ENCODE measurements at regions not wholly inside any gene's neighbourhood (a gene's known extent, or its start where the extent isn't known, plus 50 kb on each side); places are given as distances from the start of the nearest gene placed in this dataset.

DNA sequence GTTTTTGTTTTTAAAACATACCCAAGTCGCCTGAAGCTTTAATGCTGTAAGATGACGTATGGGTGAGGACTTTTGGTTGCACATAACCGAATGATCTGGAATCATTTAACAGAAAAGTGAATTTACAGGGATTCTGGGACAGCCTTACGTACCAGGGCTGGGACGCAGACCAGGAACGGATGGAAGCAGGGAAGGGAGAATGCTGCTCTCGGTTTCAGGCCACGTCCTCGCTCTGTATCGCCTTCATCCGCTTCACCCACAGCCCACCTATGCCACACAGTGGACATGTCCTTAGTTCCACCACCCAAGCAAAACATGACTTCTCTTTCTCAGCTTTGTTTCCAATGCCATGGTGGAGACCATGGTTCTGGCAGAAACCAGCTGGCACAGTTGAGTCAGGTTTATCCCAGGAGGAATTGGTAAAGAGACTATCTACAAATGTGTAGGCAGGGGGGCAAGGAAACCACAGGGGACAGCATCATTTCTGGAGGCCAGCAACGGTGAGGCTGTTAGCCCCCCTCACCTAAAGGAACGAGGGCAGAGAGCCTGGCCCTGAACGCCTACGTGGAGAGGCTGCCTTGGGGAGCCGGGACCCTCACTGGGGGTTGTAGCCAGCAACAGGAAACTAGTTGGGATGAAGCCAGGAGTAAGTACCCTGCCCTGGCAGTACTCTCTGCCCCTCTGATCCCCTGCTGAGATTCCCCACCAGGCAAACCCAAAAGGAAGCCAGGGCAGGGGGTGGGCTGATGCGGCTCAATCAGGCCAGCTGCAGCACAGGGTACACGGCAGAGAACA is 132.5 kb downstream of the NDUFA10 start:
- H3K27me3 ChIP-seq (ENCODE audit: insufficient read depth, poor library complexity, severe bottlenecking): no peaks in the 10 kb centered on the region
- TF ChIP-seq CTCF (IDR thresholded peaks at IDR 0.05; ENCODE audit: insufficient read depth, low read length): no peak
- no peak for TF ChIP-seq POLR2AphosphoS5 (IDR thresholded peaks at IDR 0.05; ENCODE audit: low read depth)
- TF ChIP-seq, protein P1, sequence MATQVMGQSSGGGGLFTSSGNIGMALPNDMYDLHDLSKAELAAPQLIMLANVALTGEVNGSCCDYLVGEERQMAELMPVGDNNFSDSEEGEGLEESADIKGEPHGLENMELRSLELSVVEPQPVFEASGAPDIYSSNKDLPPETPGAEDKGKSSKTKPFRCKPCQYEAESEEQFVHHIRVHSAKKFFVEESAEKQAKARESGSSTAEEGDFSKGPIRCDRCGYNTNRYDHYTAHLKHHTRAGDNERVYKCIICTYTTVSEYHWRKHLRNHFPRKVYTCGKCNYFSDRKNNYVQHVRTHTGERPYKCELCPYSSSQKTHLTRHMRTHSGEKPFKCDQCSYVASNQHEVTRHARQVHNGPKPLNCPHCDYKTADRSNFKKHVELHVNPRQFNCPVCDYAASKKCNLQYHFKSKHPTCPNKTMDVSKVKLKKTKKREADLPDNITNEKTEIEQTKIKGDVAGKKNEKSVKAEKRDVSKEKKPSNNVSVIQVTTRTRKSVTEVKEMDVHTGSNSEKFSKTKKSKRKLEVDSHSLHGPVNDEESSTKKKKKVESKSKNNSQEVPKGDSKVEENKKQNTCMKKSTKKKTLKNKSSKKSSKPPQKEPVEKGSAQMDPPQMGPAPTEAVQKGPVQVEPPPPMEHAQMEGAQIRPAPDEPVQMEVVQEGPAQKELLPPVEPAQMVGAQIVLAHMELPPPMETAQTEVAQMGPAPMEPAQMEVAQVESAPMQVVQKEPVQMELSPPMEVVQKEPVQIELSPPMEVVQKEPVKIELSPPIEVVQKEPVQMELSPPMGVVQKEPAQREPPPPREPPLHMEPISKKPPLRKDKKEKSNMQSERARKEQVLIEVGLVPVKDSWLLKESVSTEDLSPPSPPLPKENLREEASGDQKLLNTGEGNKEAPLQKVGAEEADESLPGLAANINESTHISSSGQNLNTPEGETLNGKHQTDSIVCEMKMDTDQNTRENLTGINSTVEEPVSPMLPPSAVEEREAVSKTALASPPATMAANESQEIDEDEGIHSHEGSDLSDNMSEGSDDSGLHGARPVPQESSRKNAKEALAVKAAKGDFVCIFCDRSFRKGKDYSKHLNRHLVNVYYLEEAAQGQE (IDR thresholded peaks at IDR 0.05; ENCODE audit: insufficient replicate concordance, low read depth): no peak
- TF ChIP-seq SPI1 (IDR thresholded peaks at IDR 0.05; ENCODE audit: borderline replicate concordance, low read depth): no peak
- no peak for TF ChIP-seq GABPA (IDR thresholded peaks at IDR 0.05; ENCODE audit: low read depth)
- no peak overlapping the region for H3K27ac ChIP-seq (replicated peaks)
- no peak overlapping the region for H3K4me3 ChIP-seq (replicated peaks; ENCODE audit: insufficient read depth, low read length)
- no peak for DNase-seq (ENCODE audit: low read depth in 1 of 2, low spot score in 1 of 2)

- TF ChIP-seq SPI1 (IDR thresholded peaks at IDR 0.05; ENCODE audit: borderline replicate concordance, low read depth): no peak
- TF ChIP-seq, protein P1 (IDR thresholded peaks at IDR 0.05; ENCODE audit: insufficient replicate concordance, low read depth): no peak
- no peak for TF ChIP-seq POLR2AphosphoS5 (IDR thresholded peaks at IDR 0.05; ENCODE audit: low read depth)
- no peak for TF ChIP-seq GABPA (IDR thresholded peaks at IDR 0.05; ENCODE audit: low read depth)
- no peak for TF ChIP-seq CTCF (IDR thresholded peaks at IDR 0.05; ENCODE audit: insufficient read depth, low read length)
- no peaks in the 10 kb centered on the region for H3K27me3 ChIP-seq (ENCODE audit: insufficient read depth, poor library complexity, severe bottlenecking)
- DNase-seq (ENCODE audit: low read depth in 1 of 2, low spot score in 1 of 2): no peak
Observed at GRCh38 chr2:239891698-239892097, 133.4 kb downstream of the NDUFA10 start.

DNA sequence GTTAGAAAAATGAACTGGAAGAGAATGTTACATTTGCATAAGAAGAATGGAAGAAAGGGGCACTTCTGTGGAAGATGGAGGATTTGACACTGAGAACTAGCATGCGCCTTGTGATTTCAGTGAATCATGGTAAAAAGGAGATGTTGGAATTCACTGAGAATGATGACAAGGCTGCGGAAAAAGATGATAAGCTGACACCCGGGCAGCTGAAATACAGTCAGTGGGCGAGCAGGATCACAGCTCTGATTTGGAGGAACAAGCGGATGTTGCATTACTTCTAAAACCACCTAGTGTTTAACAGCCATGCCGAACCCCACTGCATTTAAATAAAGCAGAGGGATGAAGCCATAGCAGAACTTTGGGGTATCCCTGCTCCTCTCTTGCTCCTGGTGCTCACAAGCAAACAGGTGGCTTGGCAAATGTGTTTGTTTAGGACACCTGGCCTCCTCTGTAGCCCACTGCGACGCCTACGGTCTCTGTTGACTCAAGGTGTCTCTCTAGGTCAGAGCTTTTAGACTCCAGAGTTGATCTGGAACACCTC is 134.9 kb downstream of the NDUFA10 start:
- DNase-seq (ENCODE audit: low read depth in 1 of 2, low spot score in 1 of 2): no peak

More at GRCh38 chr2:239891698-239892097, 133.4 kb downstream of the NDUFA10 start:
- H3K4me3 ChIP-seq (replicated peaks; ENCODE audit: insufficient read depth, low read length): no peak overlapping the region
- no peak overlapping the region for H3K27ac ChIP-seq (replicated peaks)

More for the DNA sequence above, 134.9 kb downstream of the NDUFA10 start:
- Histone ChIP-seq H3K4me3 (replicated peaks; ENCODE audit: insufficient read depth, low read length) (no peak overlapping the region), H3K27me3 (ENCODE audit: insufficient read depth, poor library complexity, severe bottlenecking) (no peaks in the 10 kb centered on the region), H3K27ac (replicated peaks) (no peak overlapping the region)
- TF ChIP-seq GABPA (IDR thresholded peaks at IDR 0.05; ENCODE audit: low read depth): no peak
- TF ChIP-seq SPI1 (IDR thresholded peaks at IDR 0.05; ENCODE audit: borderline replicate concordance, low read depth): no peak
- no peak for TF ChIP-seq CTCF (IDR thresholded peaks at IDR 0.05; ENCODE audit: insufficient read depth, low read length)
- no peak for TF ChIP-seq POLR2AphosphoS5 (IDR thresholded peaks at IDR 0.05; ENCODE audit: low read depth)
- TF ChIP-seq, protein P1 (IDR thresholded peaks at IDR 0.05; ENCODE audit: insufficient replicate concordance, low read depth): no peak
